HG02798 (cell line): ENCODE measurements at regions not wholly inside any gene's neighbourhood (a gene's known extent, or its start where the extent isn't known, plus 50 kb on each side); places are given as distances from the start of the nearest gene placed in this dataset.

ENCODE experiments used
- ATAC-seq: cut with Tn5 transposase; IDR thresholded peaks from one replicate; pipeline ENCODE4 v1.9.1; 2021; ENCODE audit warnings: mild to moderate bottlenecking; ENCODE audit not compliant: unreplicated experiment, poor library complexity

GRCh38 chr22:49291781-49292180 lies 535.9 kb downstream of the BRD1 start:
- ATAC-seq = no peak

DNA sequence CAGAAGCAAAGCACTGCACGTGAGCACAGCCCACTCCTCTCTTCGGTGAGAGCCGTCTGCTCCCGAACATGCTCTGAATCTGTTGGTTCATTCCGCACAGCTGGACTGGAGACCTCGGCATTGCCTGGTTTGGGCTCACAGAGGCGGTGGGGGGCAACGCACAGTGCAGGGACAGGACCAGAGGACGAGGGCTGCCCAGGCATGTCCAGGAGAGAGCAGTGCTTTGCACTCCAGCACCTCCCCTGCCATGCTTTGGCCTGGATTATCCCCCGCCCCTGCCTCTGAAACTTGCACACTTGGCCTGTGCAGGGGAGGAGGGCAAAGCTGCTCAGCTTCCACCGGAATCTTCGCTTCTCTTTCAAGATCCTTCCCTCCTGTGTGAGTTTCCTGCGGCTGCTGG lies 536.5 kb downstream of the BRD1 start:
- no peak for ATAC-seq

DNA sequence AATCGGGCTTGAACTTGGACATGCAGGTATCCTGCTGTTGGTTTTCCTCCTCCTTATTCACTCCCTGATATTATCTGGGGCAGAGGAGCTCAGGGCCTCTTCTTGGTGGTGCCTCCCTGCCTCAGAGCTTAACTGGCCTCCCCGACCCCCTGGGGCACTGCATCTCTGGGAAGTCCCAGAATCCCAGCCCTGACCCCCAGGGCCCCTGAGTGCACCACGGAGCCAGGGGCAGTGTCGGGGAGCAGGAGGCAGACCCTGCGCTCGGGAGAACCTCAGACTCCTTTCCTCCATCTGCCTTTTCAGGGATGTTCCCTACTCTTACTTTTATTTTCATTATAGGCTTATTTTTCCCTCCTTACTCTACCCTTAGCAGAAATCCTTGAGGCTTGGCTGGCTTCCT lies 537.0 kb downstream of the BRD1 start:
- no peak for ATAC-seq

DNA sequence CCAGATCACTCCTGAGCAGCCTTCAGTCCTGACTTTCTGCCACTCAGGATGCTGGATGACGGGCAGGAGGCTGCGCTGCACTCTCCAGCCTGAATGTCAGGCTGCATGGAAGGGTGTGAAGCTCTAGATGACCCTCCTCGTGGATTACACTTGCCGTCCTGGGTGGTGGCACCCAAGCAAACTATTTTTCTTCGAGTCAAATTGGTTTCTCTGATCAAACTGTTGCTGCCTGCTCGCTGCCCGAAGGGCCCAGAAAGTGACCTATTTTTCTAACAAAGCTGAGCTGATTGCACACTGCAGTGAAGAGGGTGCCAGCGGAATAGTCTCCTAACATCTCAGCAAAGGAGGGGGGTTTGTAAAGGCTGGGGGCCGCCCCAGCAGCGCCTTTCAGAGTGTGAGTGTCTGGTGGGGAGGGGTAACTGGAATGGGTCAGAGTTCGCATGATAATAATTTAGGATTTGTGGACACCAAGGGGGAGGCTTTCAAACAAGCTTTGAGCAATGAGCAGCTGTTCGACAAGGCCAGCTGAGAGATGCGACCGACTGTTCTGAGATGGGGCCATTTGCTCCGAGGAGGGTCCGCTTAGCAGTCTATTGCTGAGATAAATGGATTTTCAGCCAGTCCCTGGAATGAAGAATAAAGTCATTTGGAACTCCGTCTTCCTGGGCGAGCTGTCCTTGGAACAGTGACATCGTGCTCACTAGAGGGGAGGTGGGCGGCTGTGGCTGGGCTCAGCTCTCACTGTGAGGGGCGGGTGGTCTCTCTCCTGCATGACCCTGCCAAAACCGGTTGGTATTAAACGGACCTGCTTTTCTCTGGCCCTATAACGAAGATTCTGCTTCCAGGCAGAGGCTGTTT lies 537.6 kb downstream of the BRD1 start:
- no peak for ATAC-seq

GRCh38 chr22:49286181-49286760 lies 541.4 kb downstream of the BRD1 start:
- ATAC-seq = no peak

- ATAC-seq = no peak
These were observed 542.7 kb downstream of the BRD1 start for GRCh38 chr22:49284931-49285330.

GRCh38 chr22:49284056-49284784 lies 543.5 kb downstream of the BRD1 start:
- ATAC-seq = no peak

- no peak for ATAC-seq
These were observed 545.1 kb downstream of the BRD1 start for GRCh38 chr22:49282596-49282995.

DNA sequence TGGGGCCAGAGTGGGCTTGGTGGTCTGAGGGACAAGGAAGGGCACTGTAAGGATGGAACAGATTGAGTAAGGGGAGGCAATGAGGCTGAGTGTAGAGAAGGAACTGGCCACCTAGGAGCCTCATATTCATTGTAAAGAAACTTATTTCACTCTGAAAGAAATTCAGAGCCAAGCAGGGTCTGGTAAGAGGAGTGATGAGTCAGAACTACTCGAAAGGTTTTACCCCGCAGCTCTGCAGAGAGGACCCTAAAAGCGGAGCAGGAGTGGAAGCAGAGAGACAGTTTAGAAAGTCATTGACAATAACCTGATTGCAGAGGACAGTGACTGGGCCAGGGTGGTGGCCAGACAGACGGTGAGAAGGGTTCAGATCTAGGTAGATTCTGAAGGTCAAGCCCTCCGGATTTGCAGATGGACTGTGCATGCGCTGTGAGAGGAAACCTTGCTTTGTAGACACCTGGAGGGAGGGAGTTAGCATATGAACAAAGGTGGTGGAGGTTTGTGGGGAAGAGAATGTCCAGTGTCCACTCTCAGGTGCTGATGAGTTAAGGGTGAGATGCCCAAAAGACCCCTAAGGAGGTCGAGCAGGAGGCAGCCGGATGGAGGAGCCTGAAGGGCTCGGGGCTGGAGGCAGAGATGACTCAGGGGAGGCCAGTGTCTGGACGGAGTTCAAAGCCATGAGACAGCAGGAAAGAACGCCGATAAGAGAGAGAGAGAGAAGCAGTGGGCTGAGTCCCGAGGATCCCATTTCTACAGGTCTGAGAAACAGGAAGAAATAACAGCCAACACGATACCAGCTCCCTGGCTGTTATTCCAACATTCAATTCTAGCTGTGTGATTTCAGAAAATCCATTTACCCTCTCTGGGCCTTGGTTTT lies 546.0 kb downstream of the BRD1 start:
- ATAC-seq = no peak

- no peak for ATAC-seq
These were observed 549.3 kb downstream of the BRD1 start for GRCh38 chr22:49278340-49278739.

DNA sequence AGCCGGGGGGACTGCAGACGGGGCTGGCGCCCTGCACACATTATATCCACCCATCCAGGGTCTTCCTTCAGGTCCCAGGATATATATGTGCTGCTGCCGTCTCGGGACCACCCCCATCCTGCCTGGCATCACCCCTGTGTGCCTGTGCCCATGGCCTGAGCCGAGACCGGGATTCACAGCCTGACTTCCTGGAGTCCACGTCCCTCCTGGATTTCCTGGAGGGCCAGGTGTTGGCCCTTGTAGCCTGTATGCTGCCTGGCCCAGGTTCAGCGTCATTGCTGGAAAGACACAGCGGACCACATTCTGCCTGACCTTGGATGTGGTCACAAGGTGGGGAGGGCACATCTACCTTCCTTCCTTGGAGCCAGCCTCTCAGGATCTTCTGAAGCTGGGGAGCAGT lies 551.1 kb downstream of the BRD1 start:
- no peak for ATAC-seq

- ATAC-seq = no peak
These were observed 552.8 kb downstream of the BRD1 start for GRCh38 chr22:49274754-49275380.

- ATAC-seq = no peak
These were observed 555.0 kb downstream of the BRD1 start for GRCh38 chr22:49272546-49273125.

DNA sequence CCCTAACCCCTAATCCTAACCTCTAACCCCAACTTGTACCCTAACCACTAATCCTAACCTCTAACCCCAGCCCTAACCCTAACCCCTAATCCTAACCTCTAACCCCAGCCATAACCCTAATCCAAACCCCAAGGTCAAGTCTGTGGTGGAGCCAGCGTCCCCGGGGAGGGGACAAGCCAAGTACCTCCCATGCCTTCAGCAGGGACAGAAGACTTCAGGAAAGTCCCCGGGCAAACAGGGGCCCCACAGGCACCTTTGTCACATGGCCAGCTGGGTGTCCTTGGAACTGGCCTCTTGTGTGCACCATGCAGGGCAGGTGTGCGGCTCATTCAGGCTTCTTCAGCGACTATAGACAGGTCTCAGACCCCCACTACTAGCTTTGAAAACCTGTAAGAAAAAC lies 555.8 kb downstream of the BRD1 start:
- no peak for ATAC-seq

DNA sequence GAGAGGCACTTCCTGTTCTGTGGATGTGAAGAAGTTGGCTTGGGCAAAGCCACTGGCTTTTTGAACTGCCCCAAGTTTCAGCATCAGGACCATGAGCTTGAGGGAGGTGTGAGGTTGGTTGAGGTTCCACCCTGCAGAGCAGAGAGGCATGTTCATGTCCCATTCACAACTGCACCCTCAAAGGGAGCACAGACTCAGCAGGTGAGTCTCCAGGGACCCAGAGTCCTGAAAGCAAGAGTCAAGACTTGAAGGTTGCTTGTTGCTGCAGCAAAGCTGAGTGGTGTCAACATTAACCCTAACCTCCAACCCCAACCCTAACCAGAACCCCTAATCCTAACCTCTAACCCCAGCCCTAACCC lies 556.3 kb downstream of the BRD1 start:
- ATAC-seq = no peak

GRCh38 chr22:49270595-49271368 lies 556.9 kb downstream of the BRD1 start:
- ATAC-seq = no peak

DNA sequence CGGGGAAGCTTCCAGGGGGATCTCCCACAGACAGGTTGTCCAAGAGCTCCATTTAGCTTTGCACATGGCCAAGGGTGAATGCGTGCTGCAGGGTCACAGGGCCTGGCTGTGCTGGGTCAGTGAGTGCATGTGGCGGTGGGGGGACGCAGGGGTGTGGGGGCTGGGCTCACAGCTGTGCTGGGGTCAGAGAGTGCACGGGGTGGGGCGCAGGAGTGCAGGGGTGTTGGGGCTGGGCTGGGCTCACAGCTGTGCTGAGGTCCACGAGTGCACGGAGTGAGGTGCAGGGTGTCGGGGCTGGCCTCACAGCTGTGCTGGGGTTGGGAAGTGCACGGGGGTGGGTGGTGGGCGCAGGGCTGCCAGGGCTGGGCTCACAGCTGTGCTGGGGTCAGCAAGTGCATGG lies 557.7 kb downstream of the BRD1 start:
- ATAC-seq = no peak

GRCh38 chr22:49269371-49269770 lies 558.3 kb downstream of the BRD1 start:
- ATAC-seq = no peak

GRCh38 chr22:49268924-49269323 lies 558.7 kb downstream of the BRD1 start:
- no peak for ATAC-seq
